Mesendoderm (in vitro differentiated cells): ENCODE measurements at regions not wholly inside any gene's neighbourhood (a gene's known extent, or its start where the extent isn't known, plus 50 kb on each side); places are given as distances from the start of the nearest gene placed in this dataset.
A peak's percentile ranks its signal among the peaks of the same experiment; 100 is the strongest.

ENCODE experiments used
- DNase-seq: peaks from one replicate; pipeline ENCODE4 v3.0.0; 2013
- H2AK5ac ChIP-seq: 2 replicates; pipeline ENCODE4 v1.6.1; 2013; ENCODE audit warnings: low read length, inconsistent platforms
- H2BK120ac ChIP-seq: 2 replicates; pipeline ENCODE4 v1.6.1; 2013; ENCODE audit warnings: low read depth, mild to moderate bottlenecking, low read length, moderate library complexity, mixed read lengths
- H2BK15ac ChIP-seq: replicated peaks from 2 replicates; pipeline ENCODE4 v1.6.1; 2013; ENCODE audit warnings: low read depth, mild to moderate bottlenecking, moderate library complexity
- H2BK5ac ChIP-seq: 2 replicates; pipeline ENCODE4 v1.6.1; 2013; ENCODE audit warnings: low read length, inconsistent platforms
- H3K18ac ChIP-seq: 2 replicates; pipeline ENCODE4 v1.6.1; 2013; ENCODE audit warnings: mild to moderate bottlenecking, low read length, mixed read lengths
- H3K23ac ChIP-seq: one replicate; pipeline ENCODE4 v1.6.1; 2013; ENCODE audit warnings: low read length
- H3K27ac ChIP-seq: 2 replicates; pipeline ENCODE4 v1.5.1; 2013; ENCODE audit warnings: low read depth, mild to moderate bottlenecking, inconsistent platforms, low read length, moderate library complexity
- H3K27me3 ChIP-seq: 2 replicates; pipeline ENCODE4 v1.6.1; 2013; ENCODE audit warnings: low read length, control low read depth, mild to moderate bottlenecking, inconsistent platforms; ENCODE audit not compliant: insufficient read depth, poor library complexity
- H3K36me3 ChIP-seq: 2 replicates; pipeline ENCODE4 v1.6.1; 2013; ENCODE audit warnings: low read length, inconsistent platforms; ENCODE audit not compliant: control insufficient read depth, insufficient read depth
- H3K4ac ChIP-seq: one replicate; pipeline ENCODE4 v1.6.1; 2013; ENCODE audit warnings: low read depth, mild to moderate bottlenecking, low read length, moderate library complexity
- H3K4me1 ChIP-seq: 2 replicates; pipeline ENCODE4 v1.6.1; 2013; ENCODE audit warnings: low read depth, low read length, inconsistent platforms; ENCODE audit not compliant: control insufficient read depth
- H3K4me2 ChIP-seq: 2 replicates; pipeline ENCODE4 v1.6.1; 2013; ENCODE audit warnings: low read length
- H3K4me3 ChIP-seq: 2 replicates; pipeline ENCODE4 v1.5.1; 2013; ENCODE audit warnings: mild to moderate bottlenecking, low read length
- H3K56ac ChIP-seq: one replicate; pipeline ENCODE4 v1.6.1; 2013; ENCODE audit warnings: low read length
- H3K79me1 ChIP-seq: 2 replicates; pipeline ENCODE4 v1.6.1; 2013; ENCODE audit warnings: low read length, inconsistent platforms
- H3K79me2 ChIP-seq: 2 replicates; pipeline ENCODE4 v1.6.1; 2013; ENCODE audit warnings: mild to moderate bottlenecking, low read length; ENCODE audit not compliant: control insufficient read depth, insufficient read depth
- H3K9ac ChIP-seq: 2 replicates; pipeline ENCODE4 v1.6.1; 2013; ENCODE audit warnings: low read length, inconsistent platforms
- H4K5ac ChIP-seq: one replicate; pipeline ENCODE4 v1.6.1; 2013; ENCODE audit warnings: low read length
- H4K8ac ChIP-seq: one replicate; pipeline ENCODE4 v1.6.1; 2013; ENCODE audit warnings: low read depth, mild to moderate bottlenecking, control low read depth, low read length, moderate library complexity
- WGBS: extraction: QIAGEN DNeasy Blood & Tissue Kit; methylation state at CpG from one replicate; pipeline ENCODE4 v1.1.7; 2013; ENCODE audit warnings: low lambda C conversion rate, missing lambda C conversion rate; ENCODE audit not compliant: insufficient coverage; ENCODE audit errors: extremely low coverage; 5-methylcytosine and 5-hydroxymethylcytosine counted together

DNA sequence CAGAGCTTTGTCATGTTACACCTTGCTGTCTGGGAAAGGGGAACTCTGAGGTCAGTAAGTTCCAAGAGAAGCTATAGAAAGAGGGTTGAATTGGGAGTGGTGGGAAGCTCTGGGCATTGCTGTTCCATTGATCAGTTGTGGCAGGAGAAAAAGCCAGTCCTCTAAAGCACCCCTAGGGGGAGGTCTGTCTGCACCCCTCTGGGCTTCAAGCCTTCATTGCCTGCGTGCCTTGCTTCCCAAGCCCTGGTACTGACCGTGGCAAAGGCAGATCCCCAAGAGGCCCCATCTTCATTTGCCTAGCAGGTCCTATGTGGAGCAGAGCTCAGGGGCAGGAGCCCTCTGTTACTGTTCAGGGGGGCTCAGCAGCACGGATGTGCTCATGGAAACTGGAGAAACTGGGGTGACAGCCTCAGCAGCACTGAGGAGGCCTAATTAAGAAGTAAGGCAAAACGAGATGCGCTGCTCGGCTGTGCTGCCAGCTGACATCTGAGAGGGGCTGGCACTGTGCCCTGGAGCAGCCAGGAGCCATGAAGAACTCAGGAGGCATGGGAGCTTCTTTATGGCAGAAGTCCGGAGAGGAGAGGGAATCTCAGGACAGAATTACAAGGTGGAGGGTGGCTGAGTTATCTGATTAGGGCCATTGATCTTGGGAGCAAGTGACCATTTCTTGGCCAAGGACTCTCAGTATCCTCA, 270.9 kb downstream of the RPLP1 start:
- H4K5ac ChIP-seq, result no peak overlapping the region
- WGBS, result no CpG with 5 or more reads among the region's 7 CpGs
- no peak overlapping the region for H4K8ac ChIP-seq
- H2AK5ac ChIP-seq, result no peak overlapping the region
- no peak overlapping the region for H3K18ac ChIP-seq
- H3K27ac ChIP-seq, result no peak overlapping the region
- no peaks in the 10 kb centered on the region for H3K27me3 ChIP-seq
- H3K4me1 ChIP-seq, result no peaks in the 10 kb centered on the region
- no peaks in the 10 kb centered on the region for H3K36me3 ChIP-seq
- peak; percentile 21 for DNase-seq
- H3K9ac ChIP-seq, result no peak overlapping the region
- H3K4me3 ChIP-seq, result no peak overlapping the region
- H2BK120ac ChIP-seq, result no peak overlapping the region
- H2BK5ac ChIP-seq, result no peak overlapping the region
- H3K56ac ChIP-seq, result peak overlapping the region; percentile 2
- no peaks in the 10 kb centered on the region for H3K79me1 ChIP-seq
- no peaks in the 10 kb centered on the region for H3K79me2 ChIP-seq
- no peak overlapping the region for H3K4ac ChIP-seq
- H3K23ac ChIP-seq, result no peak overlapping the region
- no peak overlapping the region for H2BK15ac ChIP-seq
- no peak overlapping the region for H3K4me2 ChIP-seq

- Histone ChIP-seq H2BK15ac (no peak overlapping the region), H3K27ac (no peak overlapping the region), H2AK5ac (no peak overlapping the region), H3K79me2 (no peaks in the 10 kb centered on the region), H3K4ac (no peak overlapping the region), H3K56ac (no peak overlapping the region), H4K5ac (no peak overlapping the region), H3K4me3 (no peak overlapping the region), H3K9ac (no peak overlapping the region), H3K23ac (no peak overlapping the region), H3K18ac (no peak overlapping the region), H3K4me2 (no peak overlapping the region), H3K36me3 (no peaks in the 10 kb centered on the region), H3K4me1 (no peaks in the 10 kb centered on the region), H3K79me1 (no peaks in the 10 kb centered on the region), H2BK120ac (no peak overlapping the region), H3K27me3 (no peaks in the 10 kb centered on the region), H2BK5ac (no peak overlapping the region), H4K8ac (no peak overlapping the region)
- DNase-seq, result no peak
- WGBS, result no CpG with 5 or more reads among the region's 3 CpGs
Observed at GRCh38 chr15:69724333-69724732, 271.7 kb downstream of the RPLP1 start.

- Histone ChIP-seq H3K4ac (no peak overlapping the region), H4K5ac (no peak overlapping the region), H3K27me3 (no peaks in the 10 kb centered on the region), H3K4me3 (no peak overlapping the region), H3K4me1 (no peaks in the 10 kb centered on the region), H2BK15ac (no peak overlapping the region), H3K56ac (no peak overlapping the region), H2BK120ac (no peak overlapping the region), H2AK5ac (no peak overlapping the region), H2BK5ac (no peak overlapping the region), H3K18ac (no peak overlapping the region), H3K36me3 (no peaks in the 10 kb centered on the region), H3K23ac (no peak overlapping the region), H3K79me2 (no peaks in the 10 kb centered on the region), H3K4me2 (no peak overlapping the region), H3K9ac (no peak overlapping the region), H3K79me1 (no peaks in the 10 kb centered on the region), H4K8ac (no peak overlapping the region), H3K27ac (no peak overlapping the region)
- no peak for DNase-seq
- WGBS, result no CpG with 5 or more reads among the region's 4 CpGs
Observed at GRCh38 chr15:69725275-69725674, 272.7 kb downstream of the RPLP1 start.

- WGBS, result no CpG with 5 or more reads among the region's 2 CpGs
Observed at GRCh38 chr15:69725957-69726356, 273.3 kb downstream of the RPLP1 start.

GRCh38 chr15:69727121-69727924, 274.7 kb downstream of the RPLP1 start:
- H3K4me2 ChIP-seq, result no peak overlapping the region
- no peak overlapping the region for H4K5ac ChIP-seq
- DNase-seq, result no peak
- no peaks in the 10 kb centered on the region for H3K79me1 ChIP-seq
- H2AK5ac ChIP-seq, result no peak overlapping the region
- no peak overlapping the region for H2BK15ac ChIP-seq
- no peak overlapping the region for H2BK120ac ChIP-seq
- H3K4me1 ChIP-seq, result no peaks in the 10 kb centered on the region
- H3K56ac ChIP-seq, result no peak overlapping the region
- H3K18ac ChIP-seq, result no peak overlapping the region
- H3K9ac ChIP-seq, result no peak overlapping the region
- H3K36me3 ChIP-seq, result no peaks in the 10 kb centered on the region
- H3K4ac ChIP-seq, result no peak overlapping the region
- no peaks in the 10 kb centered on the region for H3K27me3 ChIP-seq
- H3K23ac ChIP-seq, result no peak overlapping the region
- no peaks in the 10 kb centered on the region for H3K79me2 ChIP-seq
- no peak overlapping the region for H3K4me3 ChIP-seq
- WGBS, result no CpG with 5 or more reads among the region's 8 CpGs
- H2BK5ac ChIP-seq, result no peak overlapping the region
- no peak overlapping the region for H4K8ac ChIP-seq
- no peak overlapping the region for H3K27ac ChIP-seq

More at GRCh38 chr15:69725957-69726356, 273.3 kb downstream of the RPLP1 start:
- Histone ChIP-seq H3K18ac (no peak overlapping the region), H3K79me2 (no peaks in the 10 kb centered on the region), H3K4me2 (no peak overlapping the region), H2BK5ac (no peak overlapping the region), H3K23ac (no peak overlapping the region), H3K27ac (no peak overlapping the region), H3K9ac (no peak overlapping the region), H3K27me3 (no peaks in the 10 kb centered on the region), H3K36me3 (no peaks in the 10 kb centered on the region), H2BK15ac (no peak overlapping the region), H2BK120ac (no peak overlapping the region), H3K4me1 (no peaks in the 10 kb centered on the region), H3K56ac (no peak overlapping the region), H3K79me1 (no peaks in the 10 kb centered on the region), H4K5ac (no peak overlapping the region), H4K8ac (no peak overlapping the region), H3K4ac (no peak overlapping the region), H3K4me3 (no peak overlapping the region), H2AK5ac (no peak overlapping the region)
- DNase-seq, result no peak
